OCI-LY7 (cell line): ENCODE measurements at regions not wholly inside any gene's neighbourhood (a gene's known extent, or its start where the extent isn't known, plus 50 kb on each side); places are given as distances from the start of the nearest gene placed in this dataset.
"Not testable (repeated sequence)": the region's sequence is repeated elsewhere in the genome, so short reads cannot be mapped to it uniquely, and the experiment has no call there.

Experiments
- BruUV-seq: library from RNA; stranded (reverse); fragments of 400-500 nt; replicated peaks from 2 replicates; lab custom pipeline; 2021; lab: Mats Ljungman, UMichigan
- CTCF ChIA-PET: fragments of 300-600 bp; sonication (Branson Sonifier 250); formaldehyde crosslinking; loops from one replicate; lab custom pipeline; 2022; ENCODE audit warnings: antibody characterized with exemption; ENCODE audit not compliant: unreplicated experiment; lab: Charles Lee
- POLR2A ChIA-PET: fragments of 300-600 bp; sonication (Branson Sonifier 250); formaldehyde crosslinking; loops from one replicate; lab custom pipeline; 2022; ENCODE audit warnings: antibody characterized with exemption; lab: Charles Lee
- DNase-seq: peaks from one replicate; pipeline ENCODE4 v3.0.0-alpha.2; 2015; ENCODE audit warnings: low spot score
- H2AFZ ChIP-seq: fragments of 200-600 bp; sonication (generic), shearing (Covaris generic); 2 replicates; pipeline ENCODE4 v1.6.1; 2014; ENCODE audit warnings: mild to moderate bottlenecking, antibody characterized with exemption, low read length, moderate library complexity
- H3K27ac ChIP-seq: fragments of 200-600 bp; sonication (generic); 2 replicates; pipeline ENCODE4 v1.5.1; 2014; ENCODE audit warnings: mixed run types, low read depth, mild to moderate bottlenecking, moderate library complexity, low read length, inconsistent platforms; ENCODE audit not compliant: poor library complexity, severe bottlenecking
- H3K36me3 ChIP-seq: fragments of 200-600 bp; sonication (generic); 2 replicates; pipeline ENCODE4 v1.6.1; 2014; ENCODE audit warnings: mild to moderate bottlenecking, antibody characterized with exemption, low read length, moderate library complexity, mixed read lengths; ENCODE audit not compliant: insufficient read depth
- H3K4me1 ChIP-seq: fragments of 200-600 bp; sonication (generic); 2 replicates; pipeline ENCODE4 v1.5.1; 2014; ENCODE audit warnings: mild to moderate bottlenecking, low read length; ENCODE audit not compliant: insufficient read depth, poor library complexity, severe bottlenecking
- H3K4me2 ChIP-seq: fragments of 200-600 bp; sonication (generic); 2 replicates; pipeline ENCODE4 v1.6.1; 2014; ENCODE audit warnings: mild to moderate bottlenecking, low read length
- H3K4me3 ChIP-seq: fragments of 200-600 bp; sonication (generic); 2 replicates; pipeline ENCODE4 v1.5.1; 2014; ENCODE audit warnings: mild to moderate bottlenecking, low read depth, low read length; ENCODE audit not compliant: poor library complexity, severe bottlenecking
- H3K79me2 ChIP-seq: fragments of 200-600 bp; sonication (generic); 2 replicates; pipeline ENCODE4 v1.6.1; 2016; ENCODE audit warnings: low read depth, mild to moderate bottlenecking, low read length, moderate library complexity, mixed read lengths; ENCODE audit not compliant: insufficient read depth
- H3K9me2 ChIP-seq: fragments of 200-600 bp; sonication (generic); 2 replicates; pipeline ENCODE4 v1.6.1; 2016; ENCODE audit warnings: mild to moderate bottlenecking, low read length, mixed read lengths; ENCODE audit not compliant: insufficient read depth
- H3K9me3 ChIP-seq: fragments of 200-600 bp; sonication (generic); 2 replicates; pipeline ENCODE4 v1.6.1; 2014; ENCODE audit warnings: mild to moderate bottlenecking, mixed run types, low read length, mixed read lengths
- H4K20me1 ChIP-seq: fragments of 200-600 bp; sonication (generic); 2 replicates; pipeline ENCODE4 v1.6.1; 2014; ENCODE audit warnings: mild to moderate bottlenecking, antibody characterized with exemption, low read length, moderate library complexity, mixed read lengths; ENCODE audit not compliant: insufficient read depth
- CTCF ChIP-seq: fragments of 200-600 bp; sonication (generic); conservative IDR thresholded peaks from 2 replicates; pipeline ENCODE4 v1.5.1; 2014; ENCODE audit warnings: mild to moderate bottlenecking, antibody characterized with exemption, low read length, moderate library complexity, mixed read lengths
- EZH2phosphoT487 ChIP-seq: fragments of 200-600 bp; sonication (generic); IDR thresholded peaks from 2 replicates; pipeline ENCODE4 v1.6.1; 2018; ENCODE audit warnings: low read depth, borderline replicate concordance, mild to moderate bottlenecking, mixed run types, antibody characterized with exemption, low read length, moderate library complexity, mixed read lengths
- intact Hi-C: fragments of 100-400 bp; cut with micrococcal nuclease; formaldehyde crosslinking; loops from one replicate; pipeline ENCODE4 v1.10.0; 2022; ENCODE audit not compliant: unreplicated experiment

- no peaks in the 10 kb centered on the region for H3K9me3 ChIP-seq
- H3K79me2 ChIP-seq: no peaks in the 10 kb centered on the region
- BruUV-seq: no TSS peak
- no peak overlapping the region for H3K4me3 ChIP-seq
- H3K4me2 ChIP-seq: no peak overlapping the region
- no peaks in the 10 kb centered on the region; the same call in 1 of the 2 replicates for H3K9me2 ChIP-seq
- no peak overlapping the region for H2AFZ ChIP-seq
- H4K20me1 ChIP-seq: no peaks in the 10 kb centered on the region
- TF ChIP-seq CTCF (no peak), EZH2phosphoT487 (no peak)
- ChIA-PET POLR2A (interaction anchor here (0.5 kb wide), 1 partner anchor 23 kb away, joined by 6 read pairs; no protein-coding TSS in a partner anchor), CTCF (no interaction called here)
- no peak overlapping the region for H3K27ac ChIP-seq
- no peak for DNase-seq
- H3K36me3 ChIP-seq: no peaks in the 10 kb centered on the region
- no peaks in the 10 kb centered on the region for H3K4me1 ChIP-seq
- intact Hi-C loops: no loop called here
Observed at GRCh38 chr3:74214286-74214685, 400.2 kb downstream of the CNTN3 start.

- Histone ChIP-seq H3K9me3 (no peaks in the 10 kb centered on the region), H3K79me2 (no peaks in the 10 kb centered on the region), H3K4me2 (no peak overlapping the region), H3K9me2 (no peaks in the 10 kb centered on the region; the same call in 1 of the 2 replicates), H3K36me3 (no peaks in the 10 kb centered on the region), H3K4me1 (no peaks in the 10 kb centered on the region), H2AFZ (no peak overlapping the region), H3K27ac (no peak overlapping the region), H4K20me1 (no peaks in the 10 kb centered on the region), H3K4me3 (no peak overlapping the region)
- POLR2A ChIA-PET: interaction anchor here (0.6 to 0.9 kb wide), 4 partner anchors 10 to 84 kb away, joined by 3 read pairs; no protein-coding TSS in a partner anchor
- TF ChIP-seq CTCF (no peak), EZH2phosphoT487 (no peak)
- no TSS peak for BruUV-seq
- CTCF ChIA-PET: no interaction called here
- intact Hi-C loops: no loop called here
- no peak for DNase-seq
Observed at GRCh38 chr3:74210739-74211138, 403.7 kb downstream of the CNTN3 start.

- BruUV-seq: no TSS peak
- no peak for DNase-seq
- H3K27ac ChIP-seq: no peak overlapping the region
- ChIA-PET POLR2A (no interaction called here), CTCF (no interaction called here)
- H3K79me2 ChIP-seq: no peaks in the 10 kb centered on the region
- H3K9me3 ChIP-seq: no peaks in the 10 kb centered on the region
- no peak overlapping the region for H2AFZ ChIP-seq
- no peaks in the 10 kb centered on the region for H3K4me1 ChIP-seq
- TF ChIP-seq CTCF (no peak), EZH2phosphoT487 (no peak)
- H3K9me2 ChIP-seq: no peaks in the 10 kb centered on the region
- no peaks in the 10 kb centered on the region for H4K20me1 ChIP-seq
- no peak overlapping the region for H3K4me2 ChIP-seq
- no peak overlapping the region for H3K4me3 ChIP-seq
- H3K36me3 ChIP-seq: no peaks in the 10 kb centered on the region
- intact Hi-C loops: no loop called here
Observed at GRCh38 chr3:74200952-74201351, 413.5 kb downstream of the CNTN3 start.

- intact Hi-C loops, DNase-seq, POLR2A ChIA-PET, H3K79me2 ChIP-seq, H2AFZ ChIP-seq, H3K4me2 ChIP-seq, H3K9me2 ChIP-seq, CTCF ChIA-PET, H3K36me3 ChIP-seq, H3K4me3 ChIP-seq, H4K20me1 ChIP-seq, H3K27ac ChIP-seq, H3K9me3 ChIP-seq, BruUV-seq, H3K4me1 ChIP-seq: not testable (repeated sequence)
Observed at GRCh38 chr3:74178664-74179063, 435.8 kb downstream of the CNTN3 start.
